ENCODE measurements at regions not wholly inside any gene's neighbourhood (a gene's known extent, or its start where the extent isn't known, plus 50 kb on each side); places are given as distances from the start of the nearest gene placed in this dataset.

DNA sequence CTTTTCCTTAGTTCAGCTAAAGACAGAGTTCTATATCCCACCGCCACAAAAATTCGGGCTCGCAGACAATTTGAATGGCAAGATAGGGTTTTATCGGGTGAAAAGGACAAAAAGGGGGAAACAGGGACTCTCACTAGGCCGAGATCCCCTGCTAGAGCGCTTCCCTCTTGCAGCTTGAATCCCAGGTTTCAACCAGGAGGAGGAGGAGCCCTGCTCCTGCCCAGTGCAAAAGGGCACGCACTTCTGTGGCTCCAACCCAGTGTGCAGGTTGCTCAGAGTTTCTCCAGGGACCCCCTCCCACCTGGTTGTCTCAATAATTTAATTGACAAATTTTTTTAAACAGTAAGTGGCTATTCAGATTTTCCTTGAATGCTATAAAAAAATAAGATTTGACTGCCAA is 152.6 kb upstream of the LUZP2 start:
- DNase-seq, result no peak

DNA sequence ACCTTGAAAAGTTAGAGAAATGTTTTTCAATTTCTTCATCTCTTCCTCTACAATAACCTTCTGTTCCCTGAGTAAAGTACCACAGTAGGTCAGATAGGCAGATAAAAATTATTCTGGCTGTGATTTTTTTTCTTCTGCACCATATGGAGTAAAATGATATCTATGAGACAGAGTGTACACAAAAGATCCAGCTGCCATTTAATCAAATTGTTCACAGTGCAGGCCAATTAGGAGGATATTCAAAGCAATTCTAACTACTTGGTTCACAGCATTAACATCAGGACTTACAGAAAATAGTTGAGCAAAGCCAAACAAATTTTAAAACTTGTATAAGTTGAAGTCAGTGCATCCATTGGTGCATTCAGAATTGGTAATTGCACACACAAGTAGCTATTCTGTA is 147.9 kb upstream of the LUZP2 start:
- DNase-seq, result no peak

DNA sequence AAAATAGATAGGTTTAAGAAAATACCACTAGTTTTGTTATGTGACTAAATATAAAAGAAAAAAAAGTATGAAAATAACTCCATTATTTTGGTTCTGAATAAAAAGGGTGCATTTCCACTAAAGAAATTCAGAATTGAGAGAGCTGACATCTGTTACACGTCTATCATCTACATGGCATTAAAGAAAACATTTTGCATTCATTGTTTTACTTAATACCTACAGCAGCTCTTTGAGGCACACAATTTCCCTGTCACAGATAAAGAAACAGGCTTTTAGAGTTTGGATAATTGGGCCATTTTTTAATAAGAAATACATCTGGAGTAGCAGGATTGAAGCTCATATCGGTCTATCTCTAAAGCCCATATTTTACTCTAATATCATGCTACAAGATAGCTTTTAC is 145.7 kb upstream of the LUZP2 start:
- no peak for DNase-seq

DNA sequence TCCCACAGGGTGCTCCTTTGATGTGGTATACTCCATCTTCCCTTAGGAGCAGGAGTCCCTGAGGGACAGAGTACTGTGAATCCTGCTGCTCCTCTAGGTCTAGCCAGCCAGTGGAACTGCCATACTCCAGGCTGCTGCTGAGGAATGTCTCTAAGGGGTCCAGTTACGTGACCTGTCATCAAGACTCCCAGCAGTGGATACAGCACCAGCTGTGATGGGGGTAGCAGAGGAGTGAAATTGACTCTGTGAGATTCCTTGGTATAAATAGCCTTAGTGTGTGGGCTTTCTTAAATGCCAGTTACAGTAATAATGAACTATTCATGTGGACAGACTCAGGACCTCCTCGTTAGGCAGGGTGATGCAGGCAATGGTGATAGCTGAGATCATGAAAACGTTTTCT is 140.4 kb upstream of the LUZP2 start:
- no peak for DNase-seq

DNA sequence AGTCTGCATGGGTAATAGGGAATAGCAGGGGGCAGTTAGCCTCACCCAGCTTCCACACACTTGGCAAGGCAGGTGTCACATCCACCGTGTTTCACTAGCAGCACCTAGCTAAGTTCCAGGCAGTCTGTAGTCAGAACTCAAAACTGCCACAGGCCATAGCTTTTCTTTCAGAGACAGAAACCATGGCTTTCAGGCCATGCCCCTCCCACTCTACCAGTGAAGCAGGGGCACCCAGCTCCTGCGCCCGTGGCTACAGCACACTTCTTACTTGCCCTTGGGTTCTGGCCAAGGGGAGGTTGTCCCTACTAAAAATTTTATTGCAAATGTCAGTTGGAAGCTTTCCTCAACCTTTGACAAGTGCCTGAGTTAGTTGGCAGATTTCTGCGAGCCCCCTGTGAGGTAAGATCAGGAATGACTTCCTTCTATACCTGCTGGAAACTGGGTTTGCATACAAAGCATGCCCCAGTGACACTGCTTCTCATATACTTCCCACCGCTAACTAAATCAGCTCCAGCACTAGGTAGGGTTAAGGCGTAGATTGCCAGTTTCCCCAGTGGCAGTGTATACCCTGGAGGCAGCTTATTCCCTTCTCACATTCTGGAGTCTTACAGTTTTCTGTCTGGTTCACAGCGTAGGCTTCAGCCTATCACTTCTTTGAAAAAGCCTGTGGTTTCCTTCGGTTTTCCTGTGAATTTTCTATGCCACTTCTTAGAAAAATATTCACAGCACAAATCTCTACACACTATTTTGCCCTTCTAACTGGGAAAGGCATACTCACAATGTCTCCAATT is 139.0 kb upstream of the LUZP2 start:
- no peak for DNase-seq

DNA sequence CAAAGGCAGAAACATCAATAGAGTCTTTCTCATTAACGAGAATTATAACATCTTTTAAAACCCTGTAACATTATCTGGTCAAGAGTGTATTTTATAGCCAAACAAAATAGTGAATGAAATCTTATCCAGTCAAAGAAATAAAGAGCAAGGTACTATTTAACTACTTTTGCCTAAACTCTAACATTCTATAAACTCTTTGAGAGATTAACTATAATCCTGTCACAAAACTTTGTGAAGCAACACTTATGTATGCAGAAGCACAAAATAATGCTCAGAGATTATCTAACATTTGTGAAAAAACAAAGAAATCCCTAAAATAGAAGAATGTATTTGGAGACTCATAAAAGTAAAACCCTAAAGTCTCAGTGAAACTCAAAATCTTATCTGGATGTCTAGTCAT is 124.4 kb upstream of the LUZP2 start:
- DNase-seq, result no peak

DNA sequence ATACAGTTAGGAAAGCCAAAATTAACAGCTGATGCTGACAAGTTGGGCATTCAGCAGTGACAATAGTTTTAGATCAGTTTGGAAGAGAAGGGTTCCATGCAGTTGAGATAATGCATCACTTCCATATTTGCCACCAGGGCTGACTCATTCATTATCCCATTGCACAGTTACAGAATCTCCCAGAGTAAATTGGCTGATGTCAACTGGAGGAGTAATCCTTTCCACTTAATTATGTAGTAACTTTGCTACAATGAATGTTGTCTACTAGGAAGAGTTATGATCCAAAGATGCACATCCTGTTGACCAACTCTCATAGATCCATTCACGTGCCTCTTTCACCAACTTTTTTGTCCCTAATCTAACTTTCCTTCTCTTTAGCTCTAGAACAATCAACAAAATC is 123.3 kb upstream of the LUZP2 start:
- DNase-seq, result no peak

DNA sequence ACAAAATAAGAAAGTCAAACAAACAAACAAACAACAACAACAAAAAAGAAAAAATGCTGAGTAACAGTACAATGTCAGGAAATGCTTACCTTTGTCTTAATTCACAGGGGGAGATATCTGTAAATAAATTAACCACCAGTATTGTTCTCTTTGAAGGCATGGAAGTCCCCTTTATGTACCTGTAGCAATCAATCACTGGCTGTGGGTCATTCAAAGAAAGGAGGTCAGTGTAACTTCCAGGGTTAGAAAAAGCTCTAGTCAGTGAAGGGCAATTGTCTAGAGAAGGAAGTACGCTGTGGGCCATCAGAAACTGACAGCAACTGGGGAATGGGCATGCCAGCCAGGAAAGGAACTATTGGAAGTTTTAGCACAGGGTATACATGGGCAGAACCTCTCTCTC is 121.5 kb upstream of the LUZP2 start:
- DNase-seq, result no peak

DNA sequence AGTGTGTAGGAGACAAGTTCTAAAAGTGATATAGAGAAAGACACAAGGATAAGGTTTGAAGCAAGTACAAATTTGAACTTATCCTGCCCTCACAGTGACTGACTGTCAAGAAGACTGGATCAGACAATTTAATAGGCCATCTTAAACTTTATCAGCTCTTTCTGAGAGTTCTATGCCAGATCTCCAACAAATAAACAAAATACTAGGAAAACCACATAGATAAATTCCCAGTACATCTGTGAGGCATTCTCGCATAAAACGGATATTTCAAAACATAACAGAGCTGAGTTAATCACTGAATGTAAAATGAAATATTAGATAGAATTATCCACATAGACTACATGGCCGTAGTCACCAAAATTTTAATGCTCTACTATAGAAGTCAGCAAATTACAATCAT is 120.9 kb upstream of the LUZP2 start:
- DNase-seq, result no peak

DNA sequence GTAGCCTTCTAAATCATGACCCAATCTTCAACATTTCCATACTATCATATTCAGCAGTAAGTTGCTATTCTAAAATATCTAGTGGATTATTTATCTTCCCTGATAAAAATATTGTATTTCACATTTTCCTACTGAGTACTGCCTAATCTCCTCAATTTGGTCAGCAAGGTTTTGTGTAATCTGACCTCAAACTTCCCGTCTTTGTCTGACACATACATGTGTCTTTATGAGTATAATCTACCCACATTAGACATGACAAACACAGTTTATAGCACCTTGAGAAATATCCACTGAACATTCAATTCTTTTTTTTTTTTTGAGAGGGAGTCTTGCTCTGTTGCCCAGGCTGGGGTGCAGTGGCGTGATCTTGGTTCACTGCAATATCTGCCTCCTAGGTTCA is 113.7 kb upstream of the LUZP2 start:
- DNase-seq, result no peak

DNA sequence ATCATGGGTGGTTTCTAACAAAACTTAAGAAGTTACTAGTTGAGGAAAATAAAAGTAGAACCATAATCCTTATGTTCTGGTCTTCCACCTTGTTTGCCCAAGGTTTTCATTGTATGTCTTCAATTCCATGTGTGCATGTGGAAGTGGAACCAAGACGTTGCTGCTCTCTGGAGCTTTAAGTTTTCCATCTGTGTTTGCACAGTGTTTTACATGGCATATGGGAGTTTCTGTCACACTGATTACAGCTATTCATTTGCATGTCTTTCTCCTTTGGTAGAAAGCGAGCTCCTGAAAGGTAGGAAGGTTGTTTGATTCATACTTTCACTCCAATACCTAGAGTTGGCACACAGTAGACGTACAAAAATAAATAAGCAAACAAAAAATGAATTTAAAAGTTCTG is 112.6 kb upstream of the LUZP2 start:
- DNase-seq, result no peak

DNA sequence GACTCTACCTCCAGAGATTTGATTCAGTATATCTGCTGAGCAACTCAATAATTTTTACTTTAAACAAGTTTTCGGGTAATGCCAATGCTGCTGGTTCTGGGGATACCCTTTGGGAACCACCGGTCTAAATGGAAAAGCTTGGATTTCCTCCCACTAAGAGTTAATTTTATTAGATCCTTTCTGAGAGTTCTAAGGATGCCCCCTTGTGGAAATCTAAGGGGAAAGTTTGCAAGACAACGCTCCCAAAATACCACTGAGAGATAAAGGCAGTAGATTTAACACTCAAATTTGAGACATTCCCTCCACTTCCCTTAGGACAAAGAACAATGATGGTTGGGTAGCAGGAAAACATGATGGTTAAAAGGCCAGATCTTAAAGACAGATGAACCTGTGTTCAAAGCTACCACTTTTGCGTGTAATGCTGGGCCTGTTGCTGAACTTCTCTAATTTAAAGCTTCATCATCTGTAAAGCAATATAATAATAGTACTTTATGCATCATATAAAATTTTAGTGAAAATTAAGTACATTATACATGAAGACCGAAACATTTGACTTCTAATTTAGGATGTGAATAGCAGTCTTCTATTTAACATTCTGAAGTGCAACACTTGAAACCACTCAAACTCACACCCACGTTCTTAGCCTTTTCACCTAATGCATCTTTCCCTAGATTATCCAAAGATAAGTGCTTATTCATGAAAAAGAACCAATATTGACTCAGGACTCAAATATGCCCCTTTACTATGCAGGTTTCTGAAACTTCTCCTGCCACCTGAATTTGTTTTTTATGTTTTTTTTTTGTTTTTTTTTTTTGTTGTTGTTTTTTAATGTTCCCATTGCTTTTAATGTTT is 110.1 kb upstream of the LUZP2 start:
- peak; percentile 51 for DNase-seq

DNA sequence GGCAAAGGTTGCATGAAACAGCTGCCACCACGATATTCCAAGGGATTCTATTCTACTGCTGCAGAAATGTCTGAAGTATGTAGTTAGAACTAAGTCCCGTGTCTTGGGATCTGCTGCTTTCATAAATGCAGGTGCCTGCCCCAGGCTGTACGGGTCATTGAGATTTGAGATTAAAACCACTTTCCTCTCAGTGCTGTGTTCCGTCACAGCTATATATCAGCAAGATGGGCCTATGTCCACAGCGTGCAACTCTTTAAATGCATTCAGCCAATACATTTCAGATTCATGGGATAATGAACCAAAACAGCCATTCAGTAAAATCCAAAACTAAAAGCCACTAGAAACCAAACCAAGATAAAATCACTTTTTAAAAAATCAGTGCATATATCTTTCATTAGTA is 107.3 kb upstream of the LUZP2 start:
- DNase-seq, result no peak

DNA sequence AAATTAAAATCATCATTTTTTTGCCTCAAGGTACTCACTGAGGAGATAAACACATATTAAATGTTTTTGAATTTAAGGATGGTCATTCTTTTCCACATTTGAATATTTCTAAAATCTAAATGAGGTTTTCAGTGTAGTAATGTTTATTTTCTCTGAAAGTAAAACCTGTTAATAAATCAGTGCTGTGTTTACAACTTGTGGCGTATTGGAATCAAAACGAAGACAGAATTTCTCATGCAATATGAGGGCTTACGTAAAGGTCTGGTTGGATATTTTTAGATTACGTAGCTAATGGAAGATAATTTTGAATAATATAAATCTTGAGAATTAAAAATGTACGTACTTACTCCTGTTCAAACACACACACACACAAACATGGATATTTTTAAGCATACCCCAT is 106.8 kb upstream of the LUZP2 start:
- DNase-seq, result no peak

DNA sequence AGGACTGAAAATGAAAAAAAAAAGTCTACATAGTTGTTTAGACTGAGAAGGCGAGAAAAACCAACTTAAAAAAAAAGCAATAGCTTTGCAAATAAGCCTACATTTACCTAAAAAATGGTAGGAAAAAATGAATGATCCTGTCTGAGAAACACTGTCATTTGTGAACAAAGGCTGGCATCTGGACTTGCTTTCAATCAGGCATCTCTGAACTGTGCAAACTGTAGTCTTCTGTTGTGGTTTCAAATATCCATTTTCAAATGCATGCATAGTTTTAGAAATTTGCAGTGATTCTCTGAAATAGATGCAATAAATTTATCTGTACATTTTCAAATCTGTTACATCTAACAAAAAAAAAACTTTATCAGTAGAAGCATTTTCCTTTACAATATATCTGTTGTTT is 106.1 kb upstream of the LUZP2 start:
- no peak for DNase-seq

DNA sequence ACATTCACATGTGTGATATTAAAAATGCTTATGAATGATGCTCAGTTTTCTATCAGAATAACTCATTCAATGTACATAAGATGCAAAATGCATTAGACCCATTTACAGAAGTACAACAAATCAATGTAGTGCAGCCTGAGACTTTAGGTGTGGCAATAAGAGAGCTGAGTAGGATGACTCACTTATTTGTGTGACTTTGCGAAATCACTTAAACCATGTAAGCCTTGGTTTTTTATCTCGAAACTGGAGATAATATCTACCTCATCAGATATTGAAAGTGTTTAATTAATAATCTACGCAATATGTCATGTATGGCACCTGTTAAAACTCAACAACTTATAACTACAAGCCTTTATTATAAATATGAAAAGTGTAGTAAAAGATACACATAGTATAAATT is 105.7 kb upstream of the LUZP2 start:
- DNase-seq, result peak; percentile 21

DNA sequence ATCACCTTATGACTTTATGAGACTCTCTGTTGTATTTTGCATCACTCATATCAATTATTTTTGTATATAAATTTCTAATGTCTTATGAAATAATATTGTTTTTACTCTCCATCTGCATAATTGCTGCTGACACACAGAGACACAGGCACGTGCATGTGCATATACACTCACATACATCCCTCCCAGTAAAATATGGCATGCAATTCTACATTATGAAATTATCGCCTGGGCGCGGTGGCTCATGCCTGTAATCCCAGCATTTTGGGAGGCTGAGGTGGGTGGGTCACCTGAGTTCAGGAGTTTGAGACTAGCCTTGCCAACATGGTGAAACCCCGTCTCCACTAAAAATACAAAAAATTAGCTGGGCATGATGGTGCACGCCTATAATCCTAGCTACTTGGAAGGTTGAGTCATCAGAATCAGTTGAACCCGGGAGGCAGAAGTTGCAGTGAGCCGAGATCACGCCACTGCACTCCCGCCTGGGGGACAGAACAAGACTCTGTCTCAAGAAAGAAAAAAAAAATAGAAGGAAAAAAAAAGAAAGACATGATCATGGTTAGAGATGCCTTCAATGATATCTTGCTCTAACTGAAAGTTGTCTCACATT is 96.7 kb upstream of the LUZP2 start:
- no peak for DNase-seq

DNA sequence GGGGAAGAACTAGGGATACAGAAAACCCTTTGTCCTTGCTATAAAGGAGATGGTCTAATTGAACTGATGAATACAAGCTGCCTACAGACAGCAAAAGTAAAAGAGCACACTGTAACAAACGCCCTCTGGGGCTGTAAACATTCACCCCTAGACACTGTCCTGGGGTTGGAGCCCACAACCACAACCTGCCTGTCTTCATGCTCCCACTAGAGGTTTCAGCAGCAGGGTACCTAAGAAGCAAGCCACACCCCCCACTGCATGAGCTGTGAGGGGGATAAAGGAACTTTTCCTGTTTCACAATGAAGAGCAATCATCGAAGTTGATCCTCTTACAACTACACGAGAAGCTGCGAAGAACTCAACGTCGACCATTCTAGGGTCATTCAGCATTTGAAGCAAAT is 90.5 kb upstream of the LUZP2 start:
- no peak for DNase-seq

DNA sequence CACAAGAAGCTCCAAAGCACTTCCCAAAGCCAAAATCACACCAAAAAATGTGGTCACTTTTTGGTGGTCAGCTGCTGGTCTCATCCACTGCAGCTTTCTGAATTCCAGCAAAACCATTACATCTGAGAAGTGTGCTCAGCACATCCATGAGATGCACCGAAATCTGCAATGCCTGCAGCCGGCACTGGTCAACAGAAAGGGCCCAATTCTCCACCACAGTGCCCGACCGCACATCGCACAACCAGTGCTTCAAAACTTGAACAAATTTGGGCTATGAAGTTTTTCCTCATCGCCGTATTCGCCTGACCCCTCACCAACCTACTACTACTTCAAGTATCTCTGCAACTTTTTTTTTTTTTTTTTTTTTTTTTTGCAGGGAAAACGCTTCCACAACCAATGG is 89.9 kb upstream of the LUZP2 start:
- no peak for DNase-seq

DNA sequence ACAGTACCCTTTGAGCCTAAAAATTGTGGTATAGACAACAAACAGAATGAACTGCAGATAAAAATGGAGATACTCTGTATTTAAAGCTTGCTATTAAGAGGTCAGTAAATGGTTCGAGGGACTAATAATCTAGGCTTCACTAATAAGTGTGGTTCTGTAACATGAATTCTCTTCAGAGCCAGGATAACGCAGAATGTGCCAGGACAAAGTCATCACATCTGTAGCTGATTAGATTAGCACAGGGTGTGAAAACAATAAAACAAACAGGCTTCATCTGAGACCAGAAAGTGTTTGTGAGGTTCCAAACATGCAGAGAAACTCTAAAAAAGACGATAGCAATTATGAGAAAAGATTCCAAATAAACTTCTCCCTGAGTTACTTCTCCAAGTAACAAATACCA is 89.1 kb upstream of the LUZP2 start:
- DNase-seq, result no peak

DNA sequence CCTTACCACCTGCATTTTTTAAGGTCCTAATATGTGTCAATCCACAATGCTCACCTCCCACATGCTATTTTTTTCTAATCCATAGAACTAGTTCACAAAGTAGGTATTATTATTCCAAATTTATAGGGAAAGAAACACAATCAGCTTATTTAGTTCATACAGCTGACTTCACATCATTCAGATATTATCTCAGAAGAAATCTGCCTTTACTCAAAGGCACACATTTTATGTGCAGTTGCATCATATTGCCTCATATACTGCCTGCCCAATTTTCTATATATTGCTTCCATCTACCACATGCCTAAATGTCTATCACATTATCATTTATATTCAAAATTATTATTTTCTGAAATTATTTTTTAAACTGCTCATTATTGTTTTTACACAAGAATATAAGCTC is 88.7 kb upstream of the LUZP2 start:
- DNase-seq, result no peak

DNA sequence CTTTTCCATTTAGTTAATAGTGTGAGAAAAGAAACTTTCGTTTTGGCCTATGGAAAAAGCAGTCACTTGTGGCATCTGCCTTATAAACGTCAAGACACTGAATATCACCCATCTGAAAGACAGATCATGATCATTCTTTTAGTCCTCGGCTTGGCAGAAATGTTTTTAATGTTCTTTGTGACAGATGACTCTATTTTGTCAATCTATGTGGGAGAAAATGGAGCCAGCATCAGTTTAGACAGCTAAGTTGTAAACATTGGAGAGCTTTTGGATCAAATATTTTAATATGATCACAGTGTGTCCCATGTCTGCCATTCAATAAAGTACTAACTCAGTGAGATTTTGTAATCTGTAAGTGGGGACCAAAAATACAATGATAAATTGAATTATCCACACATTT is 85.1 kb upstream of the LUZP2 start:
- no peak for DNase-seq

DNA sequence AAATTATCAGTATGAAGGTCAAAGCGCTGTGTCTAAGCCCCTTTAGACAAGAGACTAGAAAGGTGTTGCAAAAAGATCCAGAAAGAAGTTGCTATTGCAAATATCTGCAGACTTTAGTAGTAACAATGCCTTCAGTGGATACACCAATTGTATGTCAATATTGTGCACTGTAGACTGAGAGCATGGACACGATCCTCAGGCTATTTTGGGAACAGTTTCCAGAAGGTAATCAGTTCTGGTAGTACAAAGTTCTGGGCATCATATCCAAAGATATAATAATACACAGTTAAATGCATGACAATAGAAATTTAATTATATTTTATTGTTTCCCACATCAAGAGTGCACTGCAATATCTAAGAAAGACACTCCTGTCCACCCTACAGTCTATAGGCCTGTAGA is 84.1 kb upstream of the LUZP2 start:
- DNase-seq, result no peak

DNA sequence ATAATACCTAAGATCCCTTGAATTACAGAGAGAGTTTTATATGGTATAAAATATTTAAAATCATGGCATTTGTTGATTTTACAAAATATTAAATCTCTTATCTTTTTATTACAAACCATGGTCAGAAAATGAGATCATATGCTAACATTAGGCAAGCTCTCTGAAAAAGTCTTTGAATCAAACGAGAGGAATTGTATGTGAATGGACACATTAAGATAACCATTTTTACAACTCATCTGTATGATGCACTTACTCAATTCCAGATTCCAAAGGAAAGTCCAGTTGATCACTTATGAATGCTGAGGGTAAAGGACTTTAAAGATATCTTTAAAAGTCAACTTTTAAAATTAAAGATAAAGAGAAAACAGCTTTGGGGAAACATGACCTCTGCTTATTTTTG is 83.5 kb upstream of the LUZP2 start:
- DNase-seq, result no peak
